Parathyroid adenoma (tissue), 2 donors: ENCODE measurements at regions not wholly inside any gene's neighbourhood (a gene's known extent, or its start where the extent isn't known, plus 50 kb on each side); places are given as distances from the start of the nearest gene placed in this dataset.

Source experiments
- H2AFZ ChIP-seq: fragments of 300-600 bp; sonication (generic); one replicate; pipeline ENCODE4 v1.7.0; 2017; ENCODE audit warnings: antibody characterized with exemption, mild to moderate bottlenecking
- H3K27ac ChIP-seq: fragments of 300-600 bp; sonication (generic); one replicate; pipeline ENCODE4 v1.7.0; 2017
- H3K27me3 ChIP-seq: fragments of 300-600 bp; sonication (generic); one replicate; pipeline ENCODE4 v1.7.0; 2017; ENCODE audit warnings: low read length; ENCODE audit not compliant: control insufficient read depth, insufficient read depth
- H3K36me3 ChIP-seq: fragments of 300-600 bp; sonication (generic); one replicate; pipeline ENCODE4 v1.7.0; 2017; ENCODE audit warnings: low read length; ENCODE audit not compliant: control insufficient read depth, insufficient read depth
- H3K4me1 ChIP-seq: fragments of 300-600 bp; sonication (generic); one replicate; pipeline ENCODE4 v1.7.0; 2017; ENCODE audit warnings: control low read depth
- H3K4me2 ChIP-seq: fragments of 300-600 bp; sonication (generic); one replicate; pipeline ENCODE4 v1.7.0; 2017; ENCODE audit warnings: low read length
- H3K4me3 ChIP-seq: fragments of 300-600 bp; sonication (generic); one replicate; pipeline ENCODE4 v1.7.0; 2017; ENCODE audit warnings: low read depth, low read length
- H3K79me2 ChIP-seq: fragments of 300-600 bp; sonication (generic); one replicate; pipeline ENCODE4 v1.7.0; 2017; ENCODE audit warnings: control low read depth
- H3K9ac ChIP-seq: fragments of 300-600 bp; sonication (generic); one replicate; pipeline ENCODE4 v1.7.0; 2017; ENCODE audit warnings: mild to moderate bottlenecking
- H3K9me3 ChIP-seq: fragments of 300-600 bp; sonication (generic); one replicate; pipeline ENCODE4 v1.7.0; 2017; ENCODE audit warnings: low read length; ENCODE audit not compliant: control insufficient read depth
- CTCF ChIP-seq: fragments of 300-600 bp; sonication (generic); IDR thresholded peaks from one replicate; pipeline ENCODE4 v1.7.0; 2017; ENCODE audit warnings: antibody characterized with exemption, mild to moderate bottlenecking
- donor health status: primary hyperparathyroidism.

- Histone ChIP-seq H3K9me3 (no peaks in the 10 kb centered on the region), H3K36me3 (no peaks in the 10 kb centered on the region), H3K4me1 (no peaks in the 10 kb centered on the region), H2AFZ (no peak overlapping the region), H3K79me2 (no peaks in the 10 kb centered on the region), H3K27ac (no peak overlapping the region), H3K4me3 (no peak overlapping the region), H3K9ac (no peak overlapping the region), H3K27me3 (no peaks in the 10 kb centered on the region), H3K4me2 (no peak overlapping the region)
- no peak for TF ChIP-seq CTCF
Measured at GRCh38 chr18:37922162-37922561, 356.6 kb upstream of the CELF4 start.

DNA sequence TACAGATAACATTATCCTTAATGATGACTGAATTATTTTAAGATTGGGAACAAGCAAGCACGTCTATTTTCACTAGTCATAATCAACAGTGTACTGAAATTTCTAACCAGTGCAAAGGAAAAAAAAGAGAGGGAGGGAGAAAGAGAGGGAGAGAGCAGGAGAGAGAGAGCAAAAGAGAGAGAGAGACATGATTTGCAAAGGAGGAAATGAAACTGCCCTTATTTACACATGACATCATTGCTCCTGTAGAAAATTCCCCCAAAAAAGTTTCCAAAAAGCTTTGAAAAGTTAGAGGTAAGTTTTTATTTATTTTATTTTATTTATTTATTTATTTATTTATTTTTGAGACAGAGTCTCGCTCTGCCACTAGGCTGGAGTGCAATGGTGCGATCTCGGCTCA, 355.3 kb upstream of the CELF4 start:
- no peak overlapping the region for H3K4me2 ChIP-seq
- H3K4me3 ChIP-seq: no peak overlapping the region
- no peak overlapping the region for H2AFZ ChIP-seq
- no peaks in the 10 kb centered on the region for H3K4me1 ChIP-seq
- no peaks in the 10 kb centered on the region for H3K27me3 ChIP-seq
- no peak overlapping the region for H3K9ac ChIP-seq
- H3K79me2 ChIP-seq: no peaks in the 10 kb centered on the region
- H3K36me3 ChIP-seq: no peaks in the 10 kb centered on the region
- H3K27ac ChIP-seq: no peak overlapping the region
- no peaks in the 10 kb centered on the region for H3K9me3 ChIP-seq
- no peak for TF ChIP-seq CTCF

DNA sequence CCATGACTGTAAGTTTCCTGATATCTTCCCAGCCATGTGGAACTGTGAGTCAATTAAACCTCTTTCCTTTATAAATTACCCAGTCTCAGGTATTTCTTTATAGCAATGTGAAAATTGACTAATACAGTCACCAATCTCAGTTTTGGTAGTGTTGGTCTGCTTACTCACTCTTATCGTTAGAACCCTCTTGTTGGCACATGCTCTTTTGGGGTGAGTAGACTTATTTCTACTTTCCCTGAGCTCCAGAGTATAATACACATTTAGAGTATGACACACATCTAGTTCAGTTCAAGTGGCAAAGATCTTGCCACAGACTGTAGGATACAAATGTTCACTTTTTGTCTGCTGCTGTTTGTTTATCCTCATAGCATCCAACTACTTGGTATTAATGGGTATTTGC, 347.5 kb upstream of the CELF4 start:
- H3K79me2 ChIP-seq: no peaks in the 10 kb centered on the region
- H3K27ac ChIP-seq: no peak overlapping the region
- no peak for TF ChIP-seq CTCF

DNA sequence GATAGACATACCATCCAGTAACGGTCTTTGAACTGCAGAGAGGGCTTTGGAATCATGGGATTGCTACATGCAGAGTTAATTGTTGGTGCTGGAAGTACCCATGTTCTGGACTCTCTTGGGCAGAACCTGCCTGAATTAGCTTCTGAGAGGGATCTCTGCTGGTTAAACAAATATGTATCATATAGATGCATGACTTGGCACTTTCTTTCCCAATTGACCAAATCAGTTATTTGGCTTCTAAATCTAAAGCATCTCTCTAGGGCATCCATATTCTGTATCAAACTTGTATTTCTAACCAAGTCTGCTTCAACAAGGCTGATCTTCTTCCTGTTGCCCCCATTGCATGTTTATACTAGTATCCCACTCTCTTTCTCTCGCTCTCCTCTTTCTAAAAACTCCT, 336.7 kb upstream of the CELF4 start:
- no peak for TF ChIP-seq CTCF
- H3K9ac ChIP-seq: no peak overlapping the region
- no peaks in the 10 kb centered on the region for H3K27me3 ChIP-seq

More for the DNA sequence above, 347.5 kb upstream of the CELF4 start:
- H3K27me3 ChIP-seq: no peaks in the 10 kb centered on the region
- no peak overlapping the region for H3K4me2 ChIP-seq
- H3K9me3 ChIP-seq: no peaks in the 10 kb centered on the region
- H2AFZ ChIP-seq: no peak overlapping the region
- no peak overlapping the region for H3K4me3 ChIP-seq
- no peaks in the 10 kb centered on the region for H3K4me1 ChIP-seq
- H3K36me3 ChIP-seq: no peaks in the 10 kb centered on the region
- H3K9ac ChIP-seq: no peak overlapping the region

DNA sequence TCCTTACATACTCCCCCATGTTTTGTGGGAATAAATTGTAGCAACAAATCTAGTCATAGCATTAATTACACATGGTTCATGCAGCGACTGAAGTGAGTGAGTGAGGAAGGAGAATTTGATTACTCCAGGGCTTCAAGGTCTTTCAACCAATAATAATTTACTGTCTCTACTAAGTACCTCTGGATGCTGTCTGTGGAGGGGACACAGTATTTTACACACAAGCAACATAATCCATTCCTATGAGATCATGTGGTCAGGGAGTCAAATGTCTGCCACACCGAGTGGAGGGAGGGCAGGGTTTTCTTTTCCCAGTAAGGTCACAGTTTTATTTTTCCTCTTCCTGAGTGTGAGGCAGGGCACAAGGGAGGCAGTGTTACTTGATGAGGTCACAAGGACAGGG, 334.7 kb upstream of the CELF4 start:
- no peaks in the 10 kb centered on the region for H3K36me3 ChIP-seq
- no peak for TF ChIP-seq CTCF
- no peaks in the 10 kb centered on the region for H3K27me3 ChIP-seq
- no peak overlapping the region for H3K4me2 ChIP-seq
- H3K4me3 ChIP-seq: no peak overlapping the region
- H2AFZ ChIP-seq: no peak overlapping the region
- no peak overlapping the region for H3K27ac ChIP-seq
- no peaks in the 10 kb centered on the region for H3K4me1 ChIP-seq
- no peaks in the 10 kb centered on the region for H3K9me3 ChIP-seq
- H3K9ac ChIP-seq: no peak overlapping the region
- H3K79me2 ChIP-seq: no peaks in the 10 kb centered on the region

More for the DNA sequence above, 336.7 kb upstream of the CELF4 start:
- Histone ChIP-seq H3K27ac (no peak overlapping the region), H2AFZ (no peak overlapping the region), H3K36me3 (no peaks in the 10 kb centered on the region), H3K4me2 (no peak overlapping the region), H3K4me3 (no peak overlapping the region), H3K79me2 (no peaks in the 10 kb centered on the region), H3K9me3 (no peaks in the 10 kb centered on the region), H3K4me1 (no peaks in the 10 kb centered on the region)
